MCF 10A (cell line): ENCODE measurements at regions not wholly inside any gene's neighbourhood (a gene's known extent, or its start where the extent isn't known, plus 50 kb on each side); places are given as distances from the start of the nearest gene placed in this dataset.

Experiments
- BruUV-seq: library from RNA; stranded (reverse); fragments of 400-500 nt; replicated peaks from 2 replicates; lab custom pipeline; 2021; lab: Mats Ljungman, UMichigan
- CTCF ChIA-PET: fragments of 300-600 bp; sonication (Branson Sonifier 250); formaldehyde crosslinking; extraction: SDS; loops from one replicate; lab custom pipeline; 2021; ENCODE audit warnings: antibody characterized with exemption, inconsistent platforms; lab: Yijun Ruan, JAX
- POLR2A ChIA-PET: fragments of 300-600, 350-650 bp; sonication (Branson Sonifier 250); formaldehyde crosslinking; extraction: SDS; loops from one replicate; lab custom pipeline; 2020; ENCODE audit warnings: antibody characterized with exemption, inconsistent platforms; lab: Yijun Ruan, JAX
- DNase-seq: peaks from one replicate; pipeline ENCODE4 v3.0.0-alpha.2; 2018; ENCODE audit not compliant: unreplicated experiment
- H3K27ac Mint-ChIP-seq: one replicate; pipeline ENCODE4 v1.8.0; 2022; ENCODE audit warnings: mild to moderate bottlenecking, low read depth, mixed read lengths; ENCODE audit not compliant: unreplicated experiment
- H3K27me3 Mint-ChIP-seq: one replicate; pipeline ENCODE4 v1.8.0; 2022; ENCODE audit warnings: mixed read lengths; ENCODE audit not compliant: insufficient read depth, unreplicated experiment
- H3K36me3 Mint-ChIP-seq: one replicate; pipeline ENCODE4 v1.8.0; 2022; ENCODE audit warnings: mild to moderate bottlenecking, moderate library complexity, mixed read lengths; ENCODE audit not compliant: insufficient read depth, unreplicated experiment
- H3K4me1 Mint-ChIP-seq: one replicate; pipeline ENCODE4 v1.8.0; 2022; ENCODE audit warnings: mixed read lengths; ENCODE audit not compliant: insufficient read depth, unreplicated experiment
- H3K4me3 Mint-ChIP-seq: one replicate; pipeline ENCODE4 v1.8.0; 2022; ENCODE audit warnings: mild to moderate bottlenecking, moderate library complexity, mixed read lengths; ENCODE audit not compliant: unreplicated experiment
- H3K9me3 Mint-ChIP-seq: one replicate; pipeline ENCODE4 v1.8.0; 2022; ENCODE audit warnings: mixed read lengths; ENCODE audit not compliant: unreplicated experiment
- CTCF ChIP-seq: fragments of 200-600 bp; IDR thresholded peaks from one replicate; pipeline ENCODE4 v1.8.0; 2022; ENCODE audit warnings: antibody characterized with exemption, mild to moderate bottlenecking; ENCODE audit not compliant: unreplicated experiment
- intact Hi-C: fragments of 100-400 bp; cut with micrococcal nuclease; formaldehyde crosslinking; loops from 2 replicates; pipeline ENCODE4 v1.14.1; 2022

DNA sequence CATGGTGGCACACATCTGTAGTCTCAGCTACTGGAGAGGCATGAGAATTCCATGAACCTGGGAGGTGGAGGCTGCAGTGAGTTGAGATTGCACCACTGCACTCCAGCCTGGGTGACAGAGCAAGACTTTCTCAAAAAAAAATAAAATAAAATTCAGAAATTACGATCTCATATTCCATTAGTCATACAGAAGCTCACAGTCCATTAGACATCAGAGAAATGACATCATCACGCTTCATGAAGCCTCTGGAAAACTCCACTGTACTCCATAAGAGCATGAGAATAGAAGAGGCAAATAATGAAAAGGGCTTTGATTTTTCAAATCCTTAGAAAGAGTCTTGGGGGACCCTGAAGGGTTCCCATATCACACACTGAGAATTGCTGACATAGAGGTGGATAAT lies 145.0 kb upstream of the MITF start:
- H3K36me3 Mint-ChIP-seq, result no peaks in the 10 kb centered on the region
- no peak overlapping the region for H3K27ac Mint-ChIP-seq
- no peak overlapping the region for H3K4me3 Mint-ChIP-seq
- TF ChIP-seq CTCF, result no peak
- intact Hi-C loops, result no loop called here
- ChIA-PET CTCF (interaction anchor here (0.7 to 1.1 kb wide), 3 partner anchors 12 to 375 kb away, joined by 3 to 4 read pairs (median 3); no protein-coding TSS in a partner anchor), POLR2A (no interaction called here)
- H3K4me1 Mint-ChIP-seq, result no peaks in the 10 kb centered on the region
- no peaks in the 10 kb centered on the region for H3K9me3 Mint-ChIP-seq
- no TSS peak for BruUV-seq
- DNase-seq, result no peak
- peaks cover 14% of the 10 kb centered on the region for H3K27me3 Mint-ChIP-seq

- Mint-ChIP-seq H3K9me3 (peaks cover 10% of the 10 kb centered on the region), H3K27me3 (peaks cover 14% of the 10 kb centered on the region), H3K36me3 (peaks cover 6% of the 10 kb centered on the region), H3K4me1 (no peaks in the 10 kb centered on the region), H3K27ac (no peak overlapping the region), H3K4me3 (no peak overlapping the region)
- BruUV-seq, result no TSS peak
- DNase-seq, result no peak
- CTCF ChIA-PET, result no interaction called here
- POLR2A ChIA-PET, result no interaction called here
- no peak for TF ChIP-seq CTCF
- intact Hi-C loops, result no loop called here
Measured at GRCh38 chr3:69591164-69591736, 148.0 kb upstream of the MITF start.

DNA sequence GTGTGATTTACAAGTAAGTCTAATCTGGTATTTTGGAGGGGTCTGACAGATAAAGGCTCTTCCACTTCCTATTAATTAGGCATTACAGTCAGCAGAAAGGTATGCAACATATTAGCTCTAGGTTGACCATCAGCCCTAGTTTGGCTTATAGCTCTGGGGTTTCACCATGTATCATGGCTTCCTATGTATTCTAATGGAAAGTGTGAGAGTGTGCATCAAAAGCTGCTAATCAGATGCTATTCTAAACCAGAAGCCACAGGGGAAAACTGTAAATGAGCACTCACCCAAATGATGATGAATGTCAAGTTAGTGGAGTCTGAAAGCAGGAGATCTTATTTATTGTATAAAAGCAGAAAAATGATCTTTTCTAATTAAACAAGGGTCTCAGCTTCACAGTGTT lies 149.2 kb upstream of the MITF start:
- H3K4me3 Mint-ChIP-seq, result no peak overlapping the region
- H3K27ac Mint-ChIP-seq, result no peak overlapping the region
- peaks cover 14% of the 10 kb centered on the region for H3K27me3 Mint-ChIP-seq
- H3K4me1 Mint-ChIP-seq, result no peaks in the 10 kb centered on the region
- BruUV-seq, result no TSS peak
- no peak for DNase-seq
- intact Hi-C loops, result no loop called here
- no peak for TF ChIP-seq CTCF
- CTCF ChIA-PET, result no interaction called here
- POLR2A ChIA-PET, result interaction anchor here (0.9 kb wide), 1 partner anchor 17 kb away, joined by 5 read pairs; no protein-coding TSS in a partner anchor
- peaks cover 6% of the 10 kb centered on the region for H3K36me3 Mint-ChIP-seq
- peaks cover 10% of the 10 kb centered on the region for H3K9me3 Mint-ChIP-seq

DNA sequence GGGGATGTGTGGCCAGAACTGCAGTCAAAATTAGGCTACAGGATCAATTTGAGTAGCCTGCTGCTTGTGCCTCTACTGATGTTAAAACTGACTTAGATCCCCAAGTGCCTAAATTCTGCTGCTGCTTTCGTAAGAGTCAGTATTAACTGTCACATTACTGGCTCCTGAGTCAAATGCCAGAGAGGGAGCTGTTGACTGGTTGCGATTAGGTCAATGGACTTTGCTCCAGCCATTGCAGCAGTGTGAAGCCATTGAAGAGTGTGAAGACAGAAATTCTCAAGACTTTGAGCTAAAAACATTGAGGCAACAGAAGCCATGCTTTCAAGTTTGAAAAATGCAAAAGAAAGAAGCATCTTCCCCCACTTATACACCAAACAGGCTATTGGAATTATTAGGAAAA lies 151.1 kb upstream of the MITF start:
- POLR2A ChIA-PET, result no interaction called here
- no TSS peak for BruUV-seq
- no peak overlapping the region for H3K27ac Mint-ChIP-seq
- no peaks in the 10 kb centered on the region for H3K4me1 Mint-ChIP-seq
- H3K4me3 Mint-ChIP-seq, result no peak overlapping the region
- CTCF ChIA-PET, result interaction anchor here (0.6 kb wide), 3 partner anchors 10 to 374 kb away, joined by 3 to 4 read pairs (median 3); no protein-coding TSS in a partner anchor
- H3K27me3 Mint-ChIP-seq, result peaks cover 25% of the 10 kb centered on the region
- intact Hi-C loops, result no loop called here
- TF ChIP-seq CTCF, result no peak
- H3K9me3 Mint-ChIP-seq, result peaks cover 10% of the 10 kb centered on the region
- no peak for DNase-seq
- H3K36me3 Mint-ChIP-seq, result peaks cover 6% of the 10 kb centered on the region
